Trophoblast cell (in vitro differentiated cells and primary cell): ENCODE measurements at regions not wholly inside any gene's neighbourhood (a gene's known extent, or its start where the extent isn't known, plus 50 kb on each side); places are given as distances from the start of the nearest gene placed in this dataset.

Experiments used
- DNase-seq, 2 donors: peaks; one replicate each; pipeline ENCODE4 v3.0.0-alpha.2; 2016
- H2AFZ ChIP-seq: 2 replicates; pipeline ENCODE4 v1.6.1; 2013; ENCODE audit warnings: low read length, moderate library complexity, mild to moderate bottlenecking; ENCODE audit not compliant: insufficient read depth, poor library complexity
- H2AK5ac ChIP-seq: 2 replicates; pipeline ENCODE4 v1.6.1; 2013; ENCODE audit warnings: mild to moderate bottlenecking, low read length
- H2BK120ac ChIP-seq: 2 replicates; pipeline ENCODE4 v1.6.1; 2013; ENCODE audit warnings: low read length, mild to moderate bottlenecking, moderate library complexity; ENCODE audit not compliant: insufficient read depth, poor library complexity
- H2BK12ac ChIP-seq: 2 replicates; pipeline ENCODE4 v1.6.1; 2013; ENCODE audit warnings: mild to moderate bottlenecking, low read length, moderate library complexity
- H2BK5ac ChIP-seq: 2 replicates; pipeline ENCODE4 v1.6.1; 2013; ENCODE audit warnings: low read length, low read depth, moderate library complexity, mild to moderate bottlenecking; ENCODE audit not compliant: poor library complexity
- H3K14ac ChIP-seq: 2 replicates; pipeline ENCODE4 v1.6.1; 2013; ENCODE audit warnings: mild to moderate bottlenecking, low read length
- H3K18ac ChIP-seq: 2 replicates; pipeline ENCODE4 v1.6.1; 2013; ENCODE audit warnings: mild to moderate bottlenecking, low read length
- H3K23ac ChIP-seq: 2 replicates; pipeline ENCODE4 v1.6.1; 2013; ENCODE audit warnings: low read length
- H3K27ac ChIP-seq: 2 replicates; pipeline ENCODE4 v1.5.1; 2013; ENCODE audit warnings: low read depth, mild to moderate bottlenecking, inconsistent platforms, low read length, moderate library complexity
- H3K27me3 ChIP-seq: 2 replicates; pipeline ENCODE4 v1.6.1; 2013; ENCODE audit warnings: inconsistent platforms, mild to moderate bottlenecking, low read length, moderate library complexity; ENCODE audit not compliant: insufficient read depth
- H3K36me3 ChIP-seq, 2 experiments: 1 replicate in 1 of 2; 2 replicates in 1 of 2; pipeline ENCODE4 v1.6.1; 2013; ENCODE audit warnings: low read length in 2 of 2, mild to moderate bottlenecking in 2 of 2, moderate library complexity in 1 of 2; ENCODE audit not compliant: insufficient read depth in 2 of 2, control insufficient read depth in 1 of 2
- H3K4ac ChIP-seq: 2 replicates; pipeline ENCODE4 v1.6.1; 2013; ENCODE audit warnings: low read depth, mild to moderate bottlenecking, low read length, moderate library complexity
- H3K4me1 ChIP-seq, 2 experiments: 1 replicate in 1 of 2; 2 replicates in 1 of 2; pipeline ENCODE4 v1.6.1; 2013; ENCODE audit warnings: low read length in 2 of 2, mild to moderate bottlenecking in 2 of 2, moderate library complexity in 1 of 2; ENCODE audit not compliant: insufficient read depth in 2 of 2, control insufficient read depth in 1 of 2
- H3K4me2 ChIP-seq: 2 replicates; pipeline ENCODE4 v1.6.1; 2013; ENCODE audit warnings: inconsistent platforms, mild to moderate bottlenecking, low read length, moderate library complexity
- H3K4me3 ChIP-seq: 2 replicates; pipeline ENCODE4 v1.5.1; 2013; ENCODE audit warnings: mild to moderate bottlenecking, low read depth, low read length, inconsistent platforms
- H3K79me1 ChIP-seq: one replicate; pipeline ENCODE4 v1.6.1; 2013; ENCODE audit warnings: low read length
- H3K79me2 ChIP-seq: 2 replicates; pipeline ENCODE4 v1.6.1; 2013; ENCODE audit warnings: low read length, mild to moderate bottlenecking; ENCODE audit not compliant: control insufficient read depth, insufficient read depth, poor library complexity
- H3K9ac ChIP-seq: 2 replicates; pipeline ENCODE4 v1.6.1; 2013; ENCODE audit warnings: mild to moderate bottlenecking, low read length
- H3K9me3 ChIP-seq: 2 replicates; pipeline ENCODE4 v1.6.1; 2013; ENCODE audit warnings: low read depth, mild to moderate bottlenecking, control low read depth, inconsistent platforms, low read length; ENCODE audit not compliant: insufficient read depth
- H4K12ac ChIP-seq: 2 replicates; pipeline ENCODE4 v1.6.1; 2013; ENCODE audit warnings: low read depth, mild to moderate bottlenecking, low read length, moderate library complexity
- H4K8ac ChIP-seq: 2 replicates; pipeline ENCODE4 v1.6.1; 2013; ENCODE audit warnings: low read depth, mild to moderate bottlenecking, low read length, moderate library complexity
- H4K91ac ChIP-seq: one replicate; pipeline ENCODE4 v1.6.1; 2013; ENCODE audit warnings: low read depth, mild to moderate bottlenecking, low read length, moderate library complexity
- WGBS: extraction: QIAGEN DNeasy Blood & Tissue Kit; methylation state at CpG from one replicate; pipeline ENCODE4 v1.1.7; 2013; ENCODE audit warnings: missing lambda C conversion rate; ENCODE audit not compliant: insufficient read length, insufficient coverage; ENCODE audit errors: extremely low coverage; 5-methylcytosine and 5-hydroxymethylcytosine counted together

- no peak overlapping the region for H3K14ac ChIP-seq
- no CpG with 5 or more reads among the region's 4 CpGs for whole genome bisulfite sequencing
These were observed 242.1 kb upstream of the HS6ST1 start for GRCh38 chr2:128560718-128561117.

GRCh38 chr2:128562471-128563347, 244.0 kb upstream of the HS6ST1 start:
- Histone ChIP-seq H3K79me1 (no peaks in the 10 kb centered on the region), H2AK5ac (no peak overlapping the region), H3K9me3 (no peaks in the 10 kb centered on the region), H4K8ac (no peak overlapping the region), H3K79me2 (no peaks in the 10 kb centered on the region), H3K23ac (no peak overlapping the region), H3K4me1 (no peaks in the 10 kb centered on the region), H3K36me3 (no peaks in the 10 kb centered on the region), H3K4me2 (no peak overlapping the region), H2BK5ac (no peak overlapping the region), H3K27me3 (no peaks in the 10 kb centered on the region), H3K14ac (no peak overlapping the region), H3K4ac (no peak overlapping the region), H2AFZ (no peak overlapping the region), H2BK120ac (no peak overlapping the region), H4K12ac (no peak overlapping the region), H3K4me3 (no peak overlapping the region), H3K18ac (no peak overlapping the region), H2BK12ac (no peak overlapping the region), H4K91ac (no peak overlapping the region), H3K9ac (no peak overlapping the region), H3K27ac (no peak overlapping the region)
- WGBS, result no CpG with 5 or more reads among the region's 7 CpGs
- DNase-seq, result peak in 1 of 2 donors; percentile 72

More at GRCh38 chr2:128560718-128561117, 242.1 kb upstream of the HS6ST1 start:
- H3K9ac ChIP-seq, result no peak overlapping the region
- DNase-seq, result no peak
- H3K4ac ChIP-seq, result no peak overlapping the region
- H3K79me2 ChIP-seq, result no peaks in the 10 kb centered on the region
- no peaks in the 10 kb centered on the region for H3K79me1 ChIP-seq
- H3K9me3 ChIP-seq, result no peaks in the 10 kb centered on the region
- H3K4me3 ChIP-seq, result no peak overlapping the region
- H4K12ac ChIP-seq, result no peak overlapping the region
- H3K18ac ChIP-seq, result no peak overlapping the region
- no peak overlapping the region for H3K4me2 ChIP-seq
- H2AK5ac ChIP-seq, result no peak overlapping the region
- H2BK12ac ChIP-seq, result no peak overlapping the region
- no peak overlapping the region for H2BK120ac ChIP-seq
- H3K23ac ChIP-seq, result no peak overlapping the region
- no peak overlapping the region for H2BK5ac ChIP-seq
- H3K27ac ChIP-seq, result no peak overlapping the region
- no peaks in the 10 kb centered on the region for H3K36me3 ChIP-seq
- no peaks in the 10 kb centered on the region for H3K4me1 ChIP-seq
- no peak overlapping the region for H4K91ac ChIP-seq
- no peak overlapping the region for H4K8ac ChIP-seq
- no peaks in the 10 kb centered on the region for H3K27me3 ChIP-seq
- H2AFZ ChIP-seq, result no peak overlapping the region

- Histone ChIP-seq H3K9ac (no peak overlapping the region), H3K4me1 (no peaks in the 10 kb centered on the region), H2BK5ac (no peak overlapping the region), H3K79me2 (no peaks in the 10 kb centered on the region), H4K8ac (no peak overlapping the region), H3K18ac (no peak overlapping the region), H2BK12ac (no peak overlapping the region), H3K36me3 (no peaks in the 10 kb centered on the region), H3K4me2 (no peak overlapping the region), H2BK120ac (no peak overlapping the region), H3K9me3 (no peaks in the 10 kb centered on the region), H3K14ac (no peak overlapping the region), H3K79me1 (no peaks in the 10 kb centered on the region), H2AK5ac (no peak overlapping the region), H4K91ac (no peak overlapping the region), H3K27ac (no peak overlapping the region), H3K27me3 (no peaks in the 10 kb centered on the region), H2AFZ (no peak overlapping the region), H3K4ac (no peak overlapping the region), H3K4me3 (no peak overlapping the region), H3K23ac (no peak overlapping the region), H4K12ac (no peak overlapping the region)
- no CpG with 5 or more reads among the region's 4 CpGs for WGBS
- DNase-seq, result peak in 1 of 2 donors; percentile 27
These were observed 244.7 kb upstream of the HS6ST1 start for GRCh38 chr2:128563348-128563687.

GRCh38 chr2:128564131-128564530, 245.5 kb upstream of the HS6ST1 start:
- no peak overlapping the region for H3K14ac ChIP-seq
- no peak overlapping the region for H2BK5ac ChIP-seq
- WGBS, result no CpG with 5 or more reads among the region's 4 CpGs
- H4K8ac ChIP-seq, result no peak overlapping the region
- no peak overlapping the region for H2AK5ac ChIP-seq
- H2AFZ ChIP-seq, result no peak overlapping the region
- no peak overlapping the region for H4K91ac ChIP-seq
- DNase-seq, result no peak
- H3K36me3 ChIP-seq, result no peaks in the 10 kb centered on the region
- no peaks in the 10 kb centered on the region for H3K79me1 ChIP-seq
- no peaks in the 10 kb centered on the region for H3K9me3 ChIP-seq
- H2BK12ac ChIP-seq, result no peak overlapping the region
- no peak overlapping the region for H3K4ac ChIP-seq
- H3K79me2 ChIP-seq, result no peaks in the 10 kb centered on the region
- H3K4me1 ChIP-seq, result no peaks in the 10 kb centered on the region
- no peak overlapping the region for H4K12ac ChIP-seq
- no peak overlapping the region for H3K4me3 ChIP-seq
- H3K9ac ChIP-seq, result no peak overlapping the region
- no peak overlapping the region for H2BK120ac ChIP-seq
- H3K23ac ChIP-seq, result no peak overlapping the region
- no peak overlapping the region for H3K27ac ChIP-seq
- H3K4me2 ChIP-seq, result no peak overlapping the region
- H3K18ac ChIP-seq, result no peak overlapping the region
- H3K27me3 ChIP-seq, result no peaks in the 10 kb centered on the region
